H7 (cell line): ENCODE measurements at regions not wholly inside any gene's neighbourhood (a gene's known extent, or its start where the extent isn't known, plus 50 kb on each side); places are given as distances from the start of the nearest gene placed in this dataset.
A peak's percentile ranks its signal among the peaks of the same experiment; 100 is the strongest.
"Not testable (repeated sequence)": the region's sequence is repeated elsewhere in the genome, so short reads cannot be mapped to it uniquely, and the experiment has no call there.

ENCODE experiments used
- DNase-seq: peaks from one replicate; pipeline ENCODE4 v3.0.0; 2012
- H3K27me3 ChIP-seq: 2 replicates; pipeline ENCODE4 v1.6.0; 2011; ENCODE audit warnings: mild to moderate bottlenecking, low read length; ENCODE audit not compliant: control insufficient read depth, insufficient read depth
- H3K36me3 ChIP-seq: replicated peaks from 2 replicates; pipeline ENCODE4 v1.5.1; 2011; ENCODE audit warnings: low read length; ENCODE audit not compliant: control insufficient read depth, insufficient read depth
- H3K4me3 ChIP-seq: 2 replicates; pipeline ENCODE4 v1.5.1; 2011; ENCODE audit warnings: low read depth, mild to moderate bottlenecking, control low read depth, low read length, moderate library complexity; ENCODE audit not compliant: insufficient read depth

GRCh38 chr21:31531967-31532366, 127.5 kb upstream of the SOD1 start:
- no peaks in the 10 kb centered on the region for H3K36me3 ChIP-seq

GRCh38 chr21:31530897-31531705, 128.4 kb upstream of the SOD1 start:
- no peak for DNase-seq
- Histone ChIP-seq H3K4me3 (no peak overlapping the region), H3K36me3 (no peaks in the 10 kb centered on the region), H3K27me3 (no peaks in the 10 kb centered on the region)

More at GRCh38 chr21:31531967-31532366, 127.5 kb upstream of the SOD1 start:
- no peaks in the 10 kb centered on the region for H3K27me3 ChIP-seq
- DNase-seq: no peak
- no peak overlapping the region for H3K4me3 ChIP-seq

GRCh38 chr21:31530364-31530763, 129.1 kb upstream of the SOD1 start:
- H3K27me3 ChIP-seq: no peaks in the 10 kb centered on the region
- H3K36me3 ChIP-seq: no peaks in the 10 kb centered on the region
- peak; percentile 41 for DNase-seq
- no peak overlapping the region for H3K4me3 ChIP-seq

- Histone ChIP-seq H3K27me3 (no peaks in the 10 kb centered on the region), H3K4me3 (no peak overlapping the region), H3K36me3 (no peaks in the 10 kb centered on the region)
- DNase-seq: no peak
These were observed 130.1 kb upstream of the SOD1 start for GRCh38 chr21:31529406-31529805.

GRCh38 chr21:31526040-31526439, 133.5 kb upstream of the SOD1 start:
- no peak overlapping the region for H3K4me3 ChIP-seq
- peak; percentile 58 for DNase-seq
- H3K27me3 ChIP-seq: no peaks in the 10 kb centered on the region
- H3K36me3 ChIP-seq: no peaks in the 10 kb centered on the region

GRCh38 chr21:31524140-31524539, 135.4 kb upstream of the SOD1 start:
- Histone ChIP-seq H3K27me3 (no peaks in the 10 kb centered on the region), H3K4me3 (no peak overlapping the region), H3K36me3 (no peaks in the 10 kb centered on the region)
- peak; percentile 75 for DNase-seq

GRCh38 chr21:31521515-31521914, 138.0 kb upstream of the SOD1 start:
- Histone ChIP-seq H3K4me3 (no peak overlapping the region), H3K36me3 (no peaks in the 10 kb centered on the region), H3K27me3 (no peaks in the 10 kb centered on the region)
- no peak for DNase-seq

GRCh38 chr21:31520561-31521098, 138.9 kb upstream of the SOD1 start:
- no peaks in the 10 kb centered on the region for H3K27me3 ChIP-seq
- no peak for DNase-seq
- no peak overlapping the region for H3K4me3 ChIP-seq
- no peaks in the 10 kb centered on the region for H3K36me3 ChIP-seq

GRCh38 chr21:31518580-31518979, 140.9 kb upstream of the SOD1 start:
- Histone ChIP-seq H3K27me3 (no peaks in the 10 kb centered on the region), H3K4me3 (no peak overlapping the region), H3K36me3 (no peaks in the 10 kb centered on the region)
- DNase-seq: no peak

GRCh38 chr21:31517664-31518414, 141.7 kb upstream of the SOD1 start:
- DNase-seq: no peak
- Histone ChIP-seq H3K27me3 (no peaks in the 10 kb centered on the region), H3K36me3 (no peaks in the 10 kb centered on the region), H3K4me3 (no peak overlapping the region)

GRCh38 chr21:31515253-31515652, 144.2 kb upstream of the SOD1 start:
- H3K36me3 ChIP-seq: no peaks in the 10 kb centered on the region
- DNase-seq: no peak
- no peak overlapping the region for H3K4me3 ChIP-seq
- H3K27me3 ChIP-seq: no peaks in the 10 kb centered on the region

- H3K36me3 ChIP-seq: no peaks in the 10 kb centered on the region
- DNase-seq: peak; percentile 66
- no peak overlapping the region for H3K4me3 ChIP-seq
- H3K27me3 ChIP-seq: no peaks in the 10 kb centered on the region
These were observed 144.9 kb upstream of the SOD1 start for GRCh38 chr21:31514598-31514997.

- not testable (repeated sequence) for DNase-seq, H3K27me3 ChIP-seq, H3K36me3 ChIP-seq, H3K4me3 ChIP-seq
These were observed 146.0 kb upstream of the SOD1 start for GRCh38 chr21:31513541-31513940.

GRCh38 chr21:31511999-31512398, 147.5 kb upstream of the SOD1 start:
- not testable (repeated sequence) for H3K36me3 ChIP-seq, DNase-seq, H3K27me3 ChIP-seq, H3K4me3 ChIP-seq

- no peaks in the 10 kb centered on the region for H3K36me3 ChIP-seq
- DNase-seq: no peak
- no peaks in the 10 kb centered on the region for H3K27me3 ChIP-seq
- H3K4me3 ChIP-seq: no peak overlapping the region
These were observed 148.2 kb upstream of the SOD1 start for GRCh38 chr21:31511258-31511657.
